ENCODE measurements at regions not wholly inside any gene's neighbourhood (a gene's known extent, or its start where the extent isn't known, plus 50 kb on each side); places are given as distances from the start of the nearest gene placed in this dataset.

GRCh38 chr5:142437563-142437962 is 112.7 kb upstream of the SPRY4 start:
- Histone ChIP-seq H3K27ac (peak overlapping the region in 3 of 12 donors; percentile 12 to 68 (median 20)), H3K36me3 (no peaks in the 10 kb centered on the region)
- TF ChIP-seq POLR2A (IDR thresholded peaks at IDR 0.05): no peak
- TF ChIP-seq, protein P1, sequence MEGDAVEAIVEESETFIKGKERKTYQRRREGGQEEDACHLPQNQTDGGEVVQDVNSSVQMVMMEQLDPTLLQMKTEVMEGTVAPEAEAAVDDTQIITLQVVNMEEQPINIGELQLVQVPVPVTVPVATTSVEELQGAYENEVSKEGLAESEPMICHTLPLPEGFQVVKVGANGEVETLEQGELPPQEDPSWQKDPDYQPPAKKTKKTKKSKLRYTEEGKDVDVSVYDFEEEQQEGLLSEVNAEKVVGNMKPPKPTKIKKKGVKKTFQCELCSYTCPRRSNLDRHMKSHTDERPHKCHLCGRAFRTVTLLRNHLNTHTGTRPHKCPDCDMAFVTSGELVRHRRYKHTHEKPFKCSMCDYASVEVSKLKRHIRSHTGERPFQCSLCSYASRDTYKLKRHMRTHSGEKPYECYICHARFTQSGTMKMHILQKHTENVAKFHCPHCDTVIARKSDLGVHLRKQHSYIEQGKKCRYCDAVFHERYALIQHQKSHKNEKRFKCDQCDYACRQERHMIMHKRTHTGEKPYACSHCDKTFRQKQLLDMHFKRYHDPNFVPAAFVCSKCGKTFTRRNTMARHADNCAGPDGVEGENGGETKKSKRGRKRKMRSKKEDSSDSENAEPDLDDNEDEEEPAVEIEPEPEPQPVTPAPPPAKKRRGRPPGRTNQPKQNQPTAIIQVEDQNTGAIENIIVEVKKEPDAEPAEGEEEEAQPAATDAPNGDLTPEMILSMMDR (IDR thresholded peaks at IDR 0.05): no peak

DNA sequence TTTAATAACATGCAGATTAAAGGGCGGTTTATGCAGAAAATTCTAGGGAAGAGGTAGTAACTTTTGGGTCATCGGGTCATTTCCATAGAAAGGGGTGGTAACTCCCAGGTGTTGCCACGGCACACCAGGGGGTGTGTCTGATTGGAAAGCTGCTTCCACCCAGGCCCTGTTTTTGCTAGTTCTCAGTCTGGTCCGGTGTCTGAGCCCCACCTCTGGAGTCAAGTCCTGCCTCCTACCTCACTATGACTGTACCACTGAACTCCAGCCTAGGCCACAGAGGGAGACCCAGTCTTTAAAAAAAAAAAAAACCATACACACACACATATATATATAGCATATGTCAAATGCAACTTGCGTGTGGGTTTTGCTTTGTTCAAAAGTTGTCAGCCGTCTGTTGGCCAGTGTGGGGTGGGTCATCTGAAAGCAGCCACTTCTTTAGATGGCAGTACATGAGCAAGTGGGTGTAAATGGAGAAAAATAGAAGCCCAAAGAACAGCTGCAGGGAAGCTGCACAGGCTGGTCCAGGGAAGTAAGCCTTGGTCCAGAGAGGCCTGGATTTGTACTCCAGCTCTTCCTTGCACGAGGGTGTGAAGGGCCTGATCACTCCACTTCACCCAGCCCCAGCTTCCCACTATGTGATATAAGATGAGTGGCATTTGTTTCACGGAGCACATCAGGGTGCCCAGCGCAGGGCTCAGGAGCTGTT is 110.7 kb upstream of the SPRY4 start:
- no peaks in the 10 kb centered on the region for H3K36me3 ChIP-seq
- intact Hi-C loops (cut with DNase I): loop anchor here in 3 of 10 donors (5.0 to 10.0 kb wide), 3 partner anchors 107 to 281 kb away; no protein-coding TSS in a partner anchor
- H3K27ac ChIP-seq: no peak overlapping the region
- ATAC-seq (no peak), DNase-seq (no peak)
- no peak overlapping the region for H3K4me3 ChIP-seq
- H3K4me1 ChIP-seq: peaks cover 0 to 60% (median 44%) of the 10 kb centered on the region in 12 donors
- H3K27me3 ChIP-seq: peaks cover 0 to 5% (median 0%) of the 10 kb centered on the region in 9 donors
- no peak for TF ChIP-seq POLR2A (IDR thresholded peaks at IDR 0.05)
- TF ChIP-seq, protein P1 (IDR thresholded peaks at IDR 0.05): no peak
- WGBS, 4 donors: 80 to 88% (median 84%) methylated on average over 9 of the region's 9 CpGs
- H3K9me3 ChIP-seq: no peaks in the 10 kb centered on the region

More at GRCh38 chr5:142437563-142437962, 112.7 kb upstream of the SPRY4 start:
- WGBS, 4 donors: 39 to 79% (median 66%) methylated on average over 4 of the region's 4 CpGs
- no peak for ATAC-seq
- peaks cover 0 to 69% (median 44%) of the 10 kb centered on the region in 12 donors for H3K4me1 ChIP-seq
- H3K27me3 ChIP-seq: peaks cover 0 to 5% (median 0%) of the 10 kb centered on the region in 9 donors
- H3K9me3 ChIP-seq: no peaks in the 10 kb centered on the region
- DNase-seq: no peak
- intact Hi-C loops (cut with DNase I): loop anchor here in 3 of 10 donors (5.0 to 10.0 kb wide), 3 partner anchors 105 to 283 kb away; no protein-coding TSS in a partner anchor
- no peak overlapping the region for H3K4me3 ChIP-seq

DNA sequence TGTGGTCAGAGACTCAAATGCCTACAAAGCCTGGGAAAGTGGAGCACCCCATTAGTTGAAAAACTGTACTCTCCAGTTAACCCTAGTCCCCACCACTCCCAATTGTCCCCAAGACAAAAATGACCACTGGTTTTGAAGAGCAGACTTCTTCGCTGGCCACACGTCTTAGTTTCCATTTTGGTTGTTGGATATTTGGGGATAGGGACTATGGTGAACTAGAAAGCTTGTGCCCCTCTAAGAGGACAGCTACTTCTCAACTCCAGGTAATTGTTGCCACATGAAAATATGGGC is 109.4 kb upstream of the SPRY4 start:
- peaks cover 0 to 5% (median 0%) of the 10 kb centered on the region in 9 donors for H3K27me3 ChIP-seq
- H3K36me3 ChIP-seq: no peaks in the 10 kb centered on the region
- intact Hi-C loops (cut with DNase I): loop anchor here in 3 of 10 donors (5.0 to 10.0 kb wide), 3 partner anchors 111 to 279 kb away; no protein-coding TSS in a partner anchor
- ATAC-seq (no peak), DNase-seq (no peak)
- 94 to 100% (median 98%) methylated on average over 2 of the region's 2 CpGs for WGBS, 4 donors
- no peaks in the 10 kb centered on the region for H3K9me3 ChIP-seq
- no peak overlapping the region for H3K4me3 ChIP-seq
- TF ChIP-seq, protein P1 (IDR thresholded peaks at IDR 0.05): no peak
- no peak for TF ChIP-seq POLR2A (IDR thresholded peaks at IDR 0.05)
- H3K4me1 ChIP-seq: peaks cover 0 to 54% (median 36%) of the 10 kb centered on the region in 12 donors
- H3K27ac ChIP-seq: peak overlapping the region in 7 of 12 donors; percentile 0 to 65 (median 43)

- no peaks in the 10 kb centered on the region for H3K36me3 ChIP-seq
- peak in 3 of 4 donors; percentile 17 to 55 (median 27) for ATAC-seq
- WGBS, 4 donors: 13 to 25% (median 18%) methylated on average over 8 of the region's 8 CpGs
- no peak overlapping the region for H3K4me3 ChIP-seq
- TF ChIP-seq POLR2A (IDR thresholded peaks at IDR 0.05): no peak
- TF ChIP-seq, protein P1 (IDR thresholded peaks at IDR 0.05): no peak
- H3K27me3 ChIP-seq: peaks cover 0 to 5% (median 0%) of the 10 kb centered on the region in 9 donors
- no peaks in the 10 kb centered on the region for H3K9me3 ChIP-seq
- peak overlapping the region in 7 of 12 donors; percentile 0 to 65 (median 43) for H3K27ac ChIP-seq
- intact Hi-C loops (cut with DNase I): loop anchor here in 3 of 10 donors (5.0 to 10.0 kb wide), 3 partner anchors 111 to 279 kb away; no protein-coding TSS in a partner anchor
- H3K4me1 ChIP-seq: peaks cover 0 to 53% (median 32%) of the 10 kb centered on the region in 12 donors
- DNase-seq: no peak
Measured at GRCh38 chr5:142433526-142434321, 108.9 kb upstream of the SPRY4 start.

All from heart left ventricle (tissue), 16 donors.